H1 (cell line): ENCODE measurements at regions not wholly inside any gene's neighbourhood (a gene's known extent, or its start where the extent isn't known, plus 50 kb on each side); places are given as distances from the start of the nearest gene placed in this dataset.

Experiments
- CEBPB ChIP-seq: IDR thresholded peaks from 2 replicates; pipeline ENCODE4 v1.6.1; 2012; ENCODE audit warnings: low read depth, low read length
- CTBP2 ChIP-seq: IDR thresholded peaks from 2 replicates; pipeline ENCODE4 v1.7.0; 2011; ENCODE audit warnings: borderline replicate concordance, mild to moderate bottlenecking, moderate library complexity, mixed read lengths, low read length; ENCODE audit not compliant: insufficient read depth, insufficient read length
- EGR1 ChIP-seq: IDR thresholded peaks from 2 replicates; pipeline ENCODE4 v1.6.1; 2011; ENCODE audit warnings: low read depth, low read length, borderline replicate concordance
- POLR2A ChIP-seq, 2 experiments: IDR thresholded peaks; 1 replicate in 1 of 2; 2 replicates in 1 of 2; pipeline ENCODE4 v1.6.1; 2011; ENCODE audit warnings: low read depth in 2 of 2, low read length in 2 of 2, mild to moderate bottlenecking in 2 of 2; ENCODE audit errors: control extremely low read depth in 1 of 2
- SP4 ChIP-seq: IDR thresholded peaks from 2 replicates; pipeline ENCODE4 v1.6.1; 2012; ENCODE audit warnings: low read length, inconsistent platforms
- TEAD4 ChIP-seq: IDR thresholded peaks from 2 replicates; pipeline ENCODE4 v1.6.1; 2012; ENCODE audit warnings: low read depth, low read length, inconsistent platforms, mixed read lengths
- TF ChIP-seq, protein P1 (sequence below): fragments of 300-600 bp; sonication (generic); IDR thresholded peaks from 2 replicates; pipeline ENCODE4 v1.7.1; 2012; ENCODE audit warnings: low read length, moderate library complexity, mild to moderate bottlenecking, inconsistent platforms; ENCODE audit not compliant: insufficient replicate concordance
- TF ChIP-seq, protein P2 (sequence below): IDR thresholded peaks from 2 replicates; pipeline ENCODE4 v1.6.1; 2011; ENCODE audit warnings: low read length, improper control_type of control experiment

- TF ChIP-seq, protein P1, sequence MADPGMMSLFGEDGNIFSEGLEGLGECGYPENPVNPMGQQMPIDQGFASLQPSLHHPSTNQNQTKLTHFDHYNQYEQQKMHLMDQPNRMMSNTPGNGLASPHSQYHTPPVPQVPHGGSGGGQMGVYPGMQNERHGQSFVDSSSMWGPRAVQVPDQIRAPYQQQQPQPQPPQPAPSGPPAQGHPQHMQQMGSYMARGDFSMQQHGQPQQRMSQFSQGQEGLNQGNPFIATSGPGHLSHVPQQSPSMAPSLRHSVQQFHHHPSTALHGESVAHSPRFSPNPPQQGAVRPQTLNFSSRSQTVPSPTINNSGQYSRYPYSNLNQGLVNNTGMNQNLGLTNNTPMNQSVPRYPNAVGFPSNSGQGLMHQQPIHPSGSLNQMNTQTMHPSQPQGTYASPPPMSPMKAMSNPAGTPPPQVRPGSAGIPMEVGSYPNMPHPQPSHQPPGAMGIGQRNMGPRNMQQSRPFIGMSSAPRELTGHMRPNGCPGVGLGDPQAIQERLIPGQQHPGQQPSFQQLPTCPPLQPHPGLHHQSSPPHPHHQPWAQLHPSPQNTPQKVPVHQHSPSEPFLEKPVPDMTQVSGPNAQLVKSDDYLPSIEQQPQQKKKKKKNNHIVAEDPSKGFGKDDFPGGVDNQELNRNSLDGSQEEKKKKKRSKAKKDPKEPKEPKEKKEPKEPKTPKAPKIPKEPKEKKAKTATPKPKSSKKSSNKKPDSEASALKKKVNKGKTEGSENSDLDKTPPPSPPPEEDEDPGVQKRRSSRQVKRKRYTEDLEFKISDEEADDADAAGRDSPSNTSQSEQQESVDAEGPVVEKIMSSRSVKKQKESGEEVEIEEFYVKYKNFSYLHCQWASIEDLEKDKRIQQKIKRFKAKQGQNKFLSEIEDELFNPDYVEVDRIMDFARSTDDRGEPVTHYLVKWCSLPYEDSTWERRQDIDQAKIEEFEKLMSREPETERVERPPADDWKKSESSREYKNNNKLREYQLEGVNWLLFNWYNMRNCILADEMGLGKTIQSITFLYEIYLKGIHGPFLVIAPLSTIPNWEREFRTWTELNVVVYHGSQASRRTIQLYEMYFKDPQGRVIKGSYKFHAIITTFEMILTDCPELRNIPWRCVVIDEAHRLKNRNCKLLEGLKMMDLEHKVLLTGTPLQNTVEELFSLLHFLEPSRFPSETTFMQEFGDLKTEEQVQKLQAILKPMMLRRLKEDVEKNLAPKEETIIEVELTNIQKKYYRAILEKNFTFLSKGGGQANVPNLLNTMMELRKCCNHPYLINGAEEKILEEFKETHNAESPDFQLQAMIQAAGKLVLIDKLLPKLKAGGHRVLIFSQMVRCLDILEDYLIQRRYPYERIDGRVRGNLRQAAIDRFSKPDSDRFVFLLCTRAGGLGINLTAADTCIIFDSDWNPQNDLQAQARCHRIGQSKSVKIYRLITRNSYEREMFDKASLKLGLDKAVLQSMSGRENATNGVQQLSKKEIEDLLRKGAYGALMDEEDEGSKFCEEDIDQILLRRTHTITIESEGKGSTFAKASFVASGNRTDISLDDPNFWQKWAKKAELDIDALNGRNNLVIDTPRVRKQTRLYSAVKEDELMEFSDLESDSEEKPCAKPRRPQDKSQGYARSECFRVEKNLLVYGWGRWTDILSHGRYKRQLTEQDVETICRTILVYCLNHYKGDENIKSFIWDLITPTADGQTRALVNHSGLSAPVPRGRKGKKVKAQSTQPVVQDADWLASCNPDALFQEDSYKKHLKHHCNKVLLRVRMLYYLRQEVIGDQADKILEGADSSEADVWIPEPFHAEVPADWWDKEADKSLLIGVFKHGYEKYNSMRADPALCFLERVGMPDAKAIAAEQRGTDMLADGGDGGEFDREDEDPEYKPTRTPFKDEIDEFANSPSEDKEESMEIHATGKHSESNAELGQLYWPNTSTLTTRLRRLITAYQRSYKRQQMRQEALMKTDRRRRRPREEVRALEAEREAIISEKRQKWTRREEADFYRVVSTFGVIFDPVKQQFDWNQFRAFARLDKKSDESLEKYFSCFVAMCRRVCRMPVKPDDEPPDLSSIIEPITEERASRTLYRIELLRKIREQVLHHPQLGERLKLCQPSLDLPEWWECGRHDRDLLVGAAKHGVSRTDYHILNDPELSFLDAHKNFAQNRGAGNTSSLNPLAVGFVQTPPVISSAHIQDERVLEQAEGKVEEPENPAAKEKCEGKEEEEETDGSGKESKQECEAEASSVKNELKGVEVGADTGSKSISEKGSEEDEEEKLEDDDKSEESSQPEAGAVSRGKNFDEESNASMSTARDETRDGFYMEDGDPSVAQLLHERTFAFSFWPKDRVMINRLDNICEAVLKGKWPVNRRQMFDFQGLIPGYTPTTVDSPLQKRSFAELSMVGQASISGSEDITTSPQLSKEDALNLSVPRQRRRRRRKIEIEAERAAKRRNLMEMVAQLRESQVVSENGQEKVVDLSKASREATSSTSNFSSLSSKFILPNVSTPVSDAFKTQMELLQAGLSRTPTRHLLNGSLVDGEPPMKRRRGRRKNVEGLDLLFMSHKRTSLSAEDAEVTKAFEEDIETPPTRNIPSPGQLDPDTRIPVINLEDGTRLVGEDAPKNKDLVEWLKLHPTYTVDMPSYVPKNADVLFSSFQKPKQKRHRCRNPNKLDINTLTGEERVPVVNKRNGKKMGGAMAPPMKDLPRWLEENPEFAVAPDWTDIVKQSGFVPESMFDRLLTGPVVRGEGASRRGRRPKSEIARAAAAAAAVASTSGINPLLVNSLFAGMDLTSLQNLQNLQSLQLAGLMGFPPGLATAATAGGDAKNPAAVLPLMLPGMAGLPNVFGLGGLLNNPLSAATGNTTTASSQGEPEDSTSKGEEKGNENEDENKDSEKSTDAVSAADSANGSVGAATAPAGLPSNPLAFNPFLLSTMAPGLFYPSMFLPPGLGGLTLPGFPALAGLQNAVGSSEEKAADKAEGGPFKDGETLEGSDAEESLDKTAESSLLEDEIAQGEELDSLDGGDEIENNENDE = no peak
- TF ChIP-seq CEBPB = no peak
- no peak for TF ChIP-seq POLR2A (IDR thresholded peaks at IDR 0.05; ENCODE audit: control extremely low read depth in 1 of 2, low read depth in 2 of 2, low read length in 2 of 2)
- no peak for TF ChIP-seq CTBP2
- no peak for TF ChIP-seq SP4
- no peak for TF ChIP-seq TEAD4
- TF ChIP-seq, protein P2, sequence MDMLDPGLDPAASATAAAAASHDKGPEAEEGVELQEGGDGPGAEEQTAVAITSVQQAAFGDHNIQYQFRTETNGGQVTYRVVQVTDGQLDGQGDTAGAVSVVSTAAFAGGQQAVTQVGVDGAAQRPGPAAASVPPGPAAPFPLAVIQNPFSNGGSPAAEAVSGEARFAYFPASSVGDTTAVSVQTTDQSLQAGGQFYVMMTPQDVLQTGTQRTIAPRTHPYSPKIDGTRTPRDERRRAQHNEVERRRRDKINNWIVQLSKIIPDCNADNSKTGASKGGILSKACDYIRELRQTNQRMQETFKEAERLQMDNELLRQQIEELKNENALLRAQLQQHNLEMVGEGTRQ = no peak
- no peak for TF ChIP-seq EGR1
Observed at GRCh38 chr7:13032084-13032483, 344.7 kb downstream of the ARL4A start (continued).
